H9 (cell line): ENCODE measurements at regions not wholly inside any gene's neighbourhood (a gene's known extent, or its start where the extent isn't known, plus 50 kb on each side); places are given as distances from the start of the nearest gene placed in this dataset.

ENCODE experiments used
- DNase-seq: peaks from one replicate; pipeline ENCODE4 v3.0.0-alpha.2; 2017
- H2AFZ ChIP-seq: one replicate; pipeline ENCODE4 v1.6.1; 2013; ENCODE audit warnings: mild to moderate bottlenecking, low read length, control low read depth, moderate library complexity
- H2AK5ac ChIP-seq: 2 replicates; pipeline ENCODE4 v1.6.1; 2013; ENCODE audit warnings: low read length, control low read depth, mixed read lengths; ENCODE audit not compliant: insufficient read length
- H2BK120ac ChIP-seq: one replicate; pipeline ENCODE4 v1.6.1; 2013; ENCODE audit warnings: low read depth, mild to moderate bottlenecking, low read length, control low read depth, inconsistent platforms; ENCODE audit not compliant: poor library complexity, severe bottlenecking
- H2BK12ac ChIP-seq: 2 replicates; pipeline ENCODE4 v1.6.1; 2013; ENCODE audit warnings: low read length, control low read depth, mixed read lengths, low read depth; ENCODE audit not compliant: insufficient read length
- H2BK15ac ChIP-seq: 2 replicates; pipeline ENCODE4 v1.6.1; 2013; ENCODE audit warnings: low read depth, low read length, control low read depth
- H2BK20ac ChIP-seq: one replicate; pipeline ENCODE4 v1.6.1; 2013; ENCODE audit warnings: low read depth, mild to moderate bottlenecking, low read length, control low read depth, inconsistent platforms; ENCODE audit not compliant: poor library complexity, severe bottlenecking
- H2BK5ac ChIP-seq: 2 replicates; pipeline ENCODE4 v1.6.1; 2013; ENCODE audit warnings: low read length, control low read depth, mixed read lengths; ENCODE audit not compliant: insufficient read length
- H3K14ac ChIP-seq: 2 replicates; pipeline ENCODE4 v1.6.1; 2013; ENCODE audit warnings: low read length, control low read depth; ENCODE audit not compliant: insufficient read depth
- H3K18ac ChIP-seq: 2 replicates; pipeline ENCODE4 v1.6.1; 2013; ENCODE audit warnings: low read depth, mild to moderate bottlenecking, mixed read lengths, low read length, control low read depth; ENCODE audit not compliant: insufficient read length
- H3K23ac ChIP-seq: 2 replicates; pipeline ENCODE4 v1.6.1; 2013; ENCODE audit warnings: low read length, control low read depth, mixed read lengths, low read depth; ENCODE audit not compliant: insufficient read length
- H3K23me2 ChIP-seq: 2 replicates; pipeline ENCODE4 v1.6.1; 2013; ENCODE audit warnings: low read depth, mild to moderate bottlenecking, mixed read lengths, low read length, control low read depth; ENCODE audit not compliant: insufficient read length, poor library complexity, severe bottlenecking
- H3K27ac ChIP-seq: 2 replicates; pipeline ENCODE4 v1.5.1; 2013; ENCODE audit warnings: low read length, control low read depth, mixed read lengths, low read depth; ENCODE audit not compliant: insufficient read length
- H3K27me3 ChIP-seq: 2 replicates; pipeline ENCODE4 v1.6.1; 2013; ENCODE audit warnings: low read length, control low read depth, inconsistent platforms; ENCODE audit not compliant: insufficient read depth
- H3K4ac ChIP-seq: 2 replicates; pipeline ENCODE4 v1.6.1; 2013; ENCODE audit warnings: low read depth, mild to moderate bottlenecking, control low read depth, inconsistent platforms, low read length, moderate library complexity
- H3K4me1 ChIP-seq: 2 replicates; pipeline ENCODE4 v1.6.1; 2013; ENCODE audit warnings: low read length, control low read depth, inconsistent platforms; ENCODE audit not compliant: insufficient read depth
- H3K4me2 ChIP-seq: 2 replicates; pipeline ENCODE4 v1.6.1; 2013; ENCODE audit warnings: low read length, control low read depth, mixed read lengths; ENCODE audit not compliant: insufficient read length, insufficient read depth
- H3K56ac ChIP-seq: 2 replicates; pipeline ENCODE4 v1.6.1; 2013; ENCODE audit warnings: low read depth, mild to moderate bottlenecking, mixed read lengths, low read length, control low read depth; ENCODE audit not compliant: insufficient read length
- H3K79me1 ChIP-seq: 2 replicates; pipeline ENCODE4 v1.6.1; 2013; ENCODE audit warnings: low read depth, mild to moderate bottlenecking, moderate library complexity, low read length, control low read depth, inconsistent platforms; ENCODE audit not compliant: insufficient read depth, poor library complexity, severe bottlenecking
- H3K79me2 ChIP-seq: 2 replicates; pipeline ENCODE4 v1.6.1; 2013; ENCODE audit warnings: low read length, control low read depth, inconsistent platforms; ENCODE audit not compliant: insufficient read depth
- H3K9ac ChIP-seq: 2 replicates; pipeline ENCODE4 v1.6.1; 2013; ENCODE audit warnings: low read length, control low read depth, mixed read lengths; ENCODE audit not compliant: insufficient read length; ENCODE audit errors: extremely low read depth
- H3K9me3 ChIP-seq: one replicate; pipeline ENCODE4 v1.6.1; 2013; ENCODE audit warnings: low read depth, low read length, inconsistent platforms; ENCODE audit not compliant: control insufficient read depth
- H3T11ph ChIP-seq: one replicate; pipeline ENCODE4 v1.6.1; 2013; ENCODE audit warnings: mild to moderate bottlenecking, low read length, control low read depth, inconsistent platforms
- H4K20me1 ChIP-seq: one replicate; pipeline ENCODE4 v1.6.1; 2013; ENCODE audit not compliant: control insufficient read depth, insufficient read length, insufficient read depth
- H4K5ac ChIP-seq: 2 replicates; pipeline ENCODE4 v1.6.1; 2013; ENCODE audit warnings: low read depth, mild to moderate bottlenecking, mixed read lengths, low read length, control low read depth; ENCODE audit not compliant: insufficient read length
- H4K8ac ChIP-seq: replicated peaks from 2 replicates; pipeline ENCODE4 v1.6.1; 2013; ENCODE audit warnings: low read length, control low read depth, mixed read lengths, low read depth; ENCODE audit not compliant: insufficient read length
- H4K91ac ChIP-seq: 2 replicates; pipeline ENCODE4 v1.6.1; 2013; ENCODE audit warnings: low read depth, mild to moderate bottlenecking, moderate library complexity, mixed read lengths, low read length, control low read depth; ENCODE audit not compliant: insufficient read length
- H3K27ac Mint-ChIP-seq, 3 experiments: 2 replicates in 2 of 3; 3 replicates in 1 of 3; pipeline ENCODE4 v1.8.0; 2020 to 2021; ENCODE audit warnings: mixed read lengths in 3 of 3, mild to moderate bottlenecking in 1 of 3, moderate library complexity in 1 of 3
- H3K27me3 Mint-ChIP-seq: 2 replicates; pipeline ENCODE4 v1.8.0; 2021; ENCODE audit warnings: low read depth, mild to moderate bottlenecking, moderate library complexity, mixed read lengths
- H3K36me3 Mint-ChIP-seq, 3 experiments: 2 replicates in 2 of 3; 3 replicates in 1 of 3; pipeline ENCODE4 v1.8.0; 2020 to 2021; ENCODE audit warnings: low read depth in 3 of 3, mixed read lengths in 3 of 3; ENCODE audit not compliant: insufficient read depth in 1 of 3
- H3K4me1 Mint-ChIP-seq, 2 experiments: 2 replicates each; pipeline ENCODE4 v1.8.0; 2020; ENCODE audit warnings: mixed read lengths in 2 of 2
- H3K4me3 Mint-ChIP-seq, 2 experiments: 2 replicates in 1 of 2; 3 replicates in 1 of 2; pipeline ENCODE4 v1.8.0; 2020 to 2021; ENCODE audit warnings: mild to moderate bottlenecking in 2 of 2, mixed read lengths in 2 of 2, moderate library complexity in 1 of 2
- H3K9me3 Mint-ChIP-seq, 2 experiments: 2 replicates in 1 of 2; 3 replicates in 1 of 2; pipeline ENCODE4 v1.8.0; 2020; ENCODE audit warnings: mild to moderate bottlenecking in 2 of 2, mixed read lengths in 2 of 2, moderate library complexity in 1 of 2
- CTCF ChIP-seq: fragments of 200-600 bp; sonication (generic); conservative IDR thresholded peaks from 3 replicates; pipeline ENCODE4 v1.8.0; 2021; ENCODE audit warnings: antibody characterized with exemption, mild to moderate bottlenecking
- WGBS: extraction: QIAGEN DNeasy Blood & Tissue Kit; methylation state at CpG from one replicate; pipeline ENCODE4 v1.1.7; 2013; ENCODE audit warnings: missing lambda C conversion rate, low lambda C conversion rate, mixed read lengths; ENCODE audit not compliant: insufficient read length; ENCODE audit errors: extremely low coverage; 5-methylcytosine and 5-hydroxymethylcytosine counted together

DNA sequence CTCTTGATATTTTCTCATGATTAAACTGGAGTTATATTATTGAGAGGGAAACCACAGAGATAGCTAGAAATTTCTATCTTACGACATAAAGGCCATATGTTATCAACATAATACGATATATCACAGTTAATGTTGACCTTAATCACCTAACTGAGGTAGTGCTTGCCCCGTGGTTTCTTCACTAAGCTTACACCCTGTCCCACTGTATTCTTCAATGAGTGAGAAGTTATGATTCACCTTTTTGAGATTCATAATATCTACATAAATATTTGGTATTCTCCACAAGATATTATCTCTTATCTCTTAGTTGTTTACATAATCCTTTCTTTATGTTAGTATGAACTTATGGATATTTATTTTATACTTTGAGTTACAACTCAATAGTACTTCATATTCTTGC lies 1714.1 kb downstream of the BRINP3 start:
- Histone ChIP-seq H3K4me1 (no peaks in the 10 kb centered on the region), H3K9ac (no peak overlapping the region), H3K23ac (no peak overlapping the region), H3K23me2 (no peaks in the 10 kb centered on the region), H3T11ph (no peak overlapping the region), H3K79me1 (no peaks in the 10 kb centered on the region), H3K18ac (no peak overlapping the region), H2BK120ac (no peak overlapping the region), H3K27me3 (no peaks in the 10 kb centered on the region), H3K56ac (no peak overlapping the region), H3K4ac (no peak overlapping the region), H2AFZ (no peak overlapping the region), H2BK12ac (no peak overlapping the region), H2BK5ac (no peak overlapping the region), H4K5ac (no peak overlapping the region), H3K9me3 (no peaks in the 10 kb centered on the region), H2BK15ac (no peak overlapping the region), H3K27ac (no peak overlapping the region), H3K14ac (no peak overlapping the region), H2AK5ac (no peak overlapping the region), H4K91ac (no peak overlapping the region), H2BK20ac (no peak overlapping the region), H4K8ac (no peak overlapping the region), H4K20me1 (no peaks in the 10 kb centered on the region), H3K79me2 (no peaks in the 10 kb centered on the region), H3K4me2 (no peak overlapping the region)
- no peak for TF ChIP-seq CTCF
- Mint-ChIP-seq H3K27ac (no peak overlapping the region), H3K36me3 (no peaks in the 10 kb centered on the region), H3K9me3 (no peaks in the 10 kb centered on the region; a peak in 1 of 5 replicates), H3K4me1 (peaks cover 0 to 2% of the 10 kb centered on the region in 2 experiments; a peak in 1 of 4 replicates), H3K4me3 (no peak overlapping the region), H3K27me3 (no peaks in the 10 kb centered on the region)
- no CpG with 5 or more reads among the region's 3 CpGs for WGBS
- no peak for DNase-seq
